Activated CD4-positive, alpha-beta memory T cell treated with anti-CD3 and anti-CD28 coated beads for 36 hours (primary cell): ENCODE measurements at regions not wholly inside any gene's neighbourhood (a gene's known extent, or its start where the extent isn't known, plus 50 kb on each side); places are given as distances from the start of the nearest gene placed in this dataset.

ENCODE experiments used
- CTCF ChIA-PET: fragments of 350-600 bp; sonication (Branson Sonifier 250); formaldehyde crosslinking; loops from one replicate; lab custom pipeline; 2021; ENCODE audit warnings: antibody characterized with exemption, inconsistent platforms; lab: Charles Lee
- POLR2A ChIA-PET: fragments of 350-600 bp; sonication (Branson Sonifier 250); formaldehyde crosslinking; loops from one replicate; lab custom pipeline; 2021; ENCODE audit warnings: antibody characterized with exemption; lab: Charles Lee
- DNase-seq: peaks from one replicate; pipeline ENCODE4 v3.0.0-alpha.2; 2020
- H3K27ac Mint-ChIP-seq: one replicate; pipeline ENCODE4 v1.8.0; 2021; ENCODE audit warnings: mixed read lengths
- H3K27me3 Mint-ChIP-seq: one replicate; pipeline ENCODE4 v1.8.0; 2021; ENCODE audit warnings: mixed read lengths
- H3K36me3 Mint-ChIP-seq: one replicate; pipeline ENCODE4 v1.8.0; 2021; ENCODE audit warnings: mixed read lengths
- H3K4me1 Mint-ChIP-seq: one replicate; pipeline ENCODE4 v1.8.0; 2021; ENCODE audit warnings: low read depth, mixed read lengths
- H3K4me3 Mint-ChIP-seq: one replicate; pipeline ENCODE4 v1.8.0; 2021; ENCODE audit warnings: mild to moderate bottlenecking, mixed read lengths
- H3K9me3 Mint-ChIP-seq: one replicate; pipeline ENCODE4 v1.8.0; 2021; ENCODE audit warnings: mixed read lengths
- intact Hi-C: fragments of 100-400 bp; cut with micrococcal nuclease; formaldehyde crosslinking; loops from one replicate; pipeline ENCODE4 v1.15.1; 2023

- Mint-ChIP-seq H3K36me3 (no peaks in the 10 kb centered on the region), H3K27me3 (peaks cover 11% of the 10 kb centered on the region), H3K9me3 (no peaks in the 10 kb centered on the region), H3K27ac (no peak overlapping the region), H3K4me3 (no peak overlapping the region), H3K4me1 (peaks cover 24% of the 10 kb centered on the region)
- POLR2A ChIA-PET = no interaction called here
- intact Hi-C loops = no loop called here
- DNase-seq = no peak
- CTCF ChIA-PET = no interaction called here
These were observed 325.4 kb upstream of the PRDM1 start for GRCh38 chr6:105760746-105761145.

- Mint-ChIP-seq H3K9me3 (no peaks in the 10 kb centered on the region), H3K4me3 (no peak overlapping the region), H3K4me1 (peaks cover 28% of the 10 kb centered on the region), H3K27me3 (peaks cover 10% of the 10 kb centered on the region), H3K36me3 (no peaks in the 10 kb centered on the region), H3K27ac (no peak overlapping the region)
- DNase-seq = no peak
- CTCF ChIA-PET = no interaction called here
- intact Hi-C loops = no loop called here
- POLR2A ChIA-PET = no interaction called here
These were observed 326.2 kb upstream of the PRDM1 start for GRCh38 chr6:105759946-105760345.

DNA sequence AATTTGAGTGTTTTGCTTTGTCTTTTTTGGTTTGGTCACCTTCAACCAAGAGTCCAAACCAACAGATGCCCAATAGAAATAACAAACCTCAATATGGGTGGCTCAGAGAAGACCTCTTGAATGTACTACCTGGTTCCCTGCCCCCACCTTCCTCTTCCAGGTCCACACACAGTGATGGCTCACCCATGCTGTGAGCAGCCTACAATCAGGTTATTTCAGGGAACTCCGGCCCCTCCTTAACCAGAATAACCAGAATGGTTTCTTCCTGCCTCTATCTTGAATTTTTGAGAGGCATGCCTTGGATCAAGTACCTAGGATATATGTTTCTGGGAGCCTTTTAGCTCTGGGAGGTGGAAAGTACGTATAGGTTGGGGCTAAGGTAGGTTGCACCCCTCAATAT is 327.1 kb upstream of the PRDM1 start:
- H3K27ac Mint-ChIP-seq = no peak overlapping the region
- peaks cover 28% of the 10 kb centered on the region for H3K4me1 Mint-ChIP-seq
- peaks cover 10% of the 10 kb centered on the region for H3K27me3 Mint-ChIP-seq
- H3K4me3 Mint-ChIP-seq = no peak overlapping the region
- CTCF ChIA-PET = no interaction called here
- no peak for DNase-seq
- H3K9me3 Mint-ChIP-seq = no peaks in the 10 kb centered on the region
- no peaks in the 10 kb centered on the region for H3K36me3 Mint-ChIP-seq
- intact Hi-C loops = no loop called here
- POLR2A ChIA-PET = interaction anchor here (1.2 kb wide), 1 partner anchor 114 kb away, joined by 3 read pairs; no protein-coding TSS in a partner anchor

- no peak overlapping the region for H3K27ac Mint-ChIP-seq
- no peaks in the 10 kb centered on the region for H3K9me3 Mint-ChIP-seq
- POLR2A ChIA-PET = interaction anchor here (1.2 kb wide), 1 partner anchor 116 kb away, joined by 3 read pairs; no protein-coding TSS in a partner anchor
- no peak overlapping the region for H3K4me3 Mint-ChIP-seq
- peaks cover 28% of the 10 kb centered on the region for H3K4me1 Mint-ChIP-seq
- peaks cover 8% of the 10 kb centered on the region for H3K27me3 Mint-ChIP-seq
- intact Hi-C loops = loop anchor here (2.0 kb wide), 1 partner anchor 143 kb away; no protein-coding TSS in a partner anchor
- CTCF ChIA-PET = no interaction called here
- H3K36me3 Mint-ChIP-seq = no peaks in the 10 kb centered on the region
- peak; percentile 30 for DNase-seq
These were observed 328.5 kb upstream of the PRDM1 start for GRCh38 chr6:105757512-105758200.

DNA sequence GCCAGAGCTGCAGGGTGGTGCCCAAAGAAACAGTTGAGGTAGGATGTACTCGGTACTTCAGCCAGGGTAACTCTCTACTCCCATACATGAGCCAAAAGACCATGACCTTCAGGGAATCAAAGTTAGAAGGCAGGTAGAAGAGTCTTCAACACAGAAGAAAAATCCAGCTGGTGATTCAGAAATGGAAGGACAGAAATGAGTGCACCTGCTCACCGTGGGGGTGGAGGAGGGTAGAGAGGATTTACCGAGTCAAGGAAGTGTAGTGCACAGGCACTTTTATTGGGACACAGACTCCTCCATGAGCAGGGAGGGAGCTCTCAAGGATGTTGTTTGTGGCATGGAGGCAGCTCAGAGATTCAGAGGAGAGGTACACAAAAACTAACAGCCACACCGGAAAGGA is 330.3 kb upstream of the PRDM1 start:
- intact Hi-C loops = loop anchor here (2.0 kb wide), 1 partner anchor 145 kb away; no protein-coding TSS in a partner anchor
- no peak overlapping the region for H3K27ac Mint-ChIP-seq
- peaks cover 28% of the 10 kb centered on the region for H3K4me1 Mint-ChIP-seq
- no peaks in the 10 kb centered on the region for H3K9me3 Mint-ChIP-seq
- no peak overlapping the region for H3K4me3 Mint-ChIP-seq
- DNase-seq = peak; percentile 41
- ChIA-PET POLR2A (no interaction called here), CTCF (no interaction called here)
- peaks cover 12% of the 10 kb centered on the region for H3K27me3 Mint-ChIP-seq
- H3K36me3 Mint-ChIP-seq = no peaks in the 10 kb centered on the region

- Mint-ChIP-seq H3K27me3 (peaks cover 12% of the 10 kb centered on the region), H3K36me3 (no peaks in the 10 kb centered on the region), H3K4me1 (peaks cover 24% of the 10 kb centered on the region), H3K27ac (no peak overlapping the region), H3K9me3 (no peaks in the 10 kb centered on the region), H3K4me3 (no peak overlapping the region)
- CTCF ChIA-PET = no interaction called here
- intact Hi-C loops = no loop called here
- POLR2A ChIA-PET = no interaction called here
- DNase-seq = no peak
These were observed 332.4 kb upstream of the PRDM1 start for GRCh38 chr6:105753620-105754211.

DNA sequence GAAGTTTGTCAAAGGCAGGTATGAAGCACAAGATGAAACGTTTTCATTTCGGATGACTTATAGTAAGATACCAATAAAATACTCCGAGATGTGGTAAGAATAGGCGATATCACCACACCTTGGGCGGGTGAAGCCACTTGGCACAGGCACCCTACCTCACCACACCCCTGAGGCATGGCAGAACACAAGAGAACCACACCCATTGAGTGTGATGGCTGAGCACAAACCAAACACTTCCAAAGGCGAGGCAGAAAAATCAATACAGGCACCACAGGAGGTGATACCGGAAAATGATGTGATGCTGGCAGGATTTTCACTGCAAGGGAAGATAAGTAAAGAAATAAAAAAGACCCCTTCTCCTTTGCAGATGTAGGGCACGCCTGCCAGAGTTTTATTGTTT is 332.9 kb upstream of the PRDM1 start:
- no peak for DNase-seq
- Mint-ChIP-seq H3K4me3 (no peak overlapping the region), H3K27ac (no peak overlapping the region), H3K27me3 (peaks cover 12% of the 10 kb centered on the region), H3K36me3 (no peaks in the 10 kb centered on the region), H3K4me1 (peaks cover 24% of the 10 kb centered on the region), H3K9me3 (no peaks in the 10 kb centered on the region)
- ChIA-PET POLR2A (no interaction called here), CTCF (interaction anchor here (0.6 kb wide), 1 partner anchor 269 kb away, joined by 3 read pairs; no protein-coding TSS in a partner anchor)
- intact Hi-C loops = no loop called here

- DNase-seq = no peak
- Mint-ChIP-seq H3K9me3 (no peaks in the 10 kb centered on the region), H3K27me3 (peaks cover 7% of the 10 kb centered on the region), H3K4me3 (no peak overlapping the region), H3K4me1 (peaks cover 14% of the 10 kb centered on the region), H3K36me3 (no peaks in the 10 kb centered on the region), H3K27ac (no peak overlapping the region)
- intact Hi-C loops = no loop called here
- ChIA-PET CTCF (interaction anchor here (0.6 kb wide), 1 partner anchor 297 kb away, joined by 4 read pairs; no protein-coding TSS in a partner anchor), POLR2A (no interaction called here)
These were observed 336.0 kb upstream of the PRDM1 start for GRCh38 chr6:105750089-105750488.

GRCh38 chr6:105748737-105749161 is 337.4 kb upstream of the PRDM1 start:
- no peaks in the 10 kb centered on the region for H3K36me3 Mint-ChIP-seq
- intact Hi-C loops = loop anchor here (5.0 kb wide), 1 partner anchor 244 kb away; no protein-coding TSS in a partner anchor
- H3K4me3 Mint-ChIP-seq = no peak overlapping the region
- CTCF ChIA-PET = no interaction called here
- POLR2A ChIA-PET = no interaction called here
- no peak overlapping the region for H3K27ac Mint-ChIP-seq
- peaks cover 19% of the 10 kb centered on the region for H3K4me1 Mint-ChIP-seq
- no peaks in the 10 kb centered on the region for H3K9me3 Mint-ChIP-seq
- DNase-seq = peak; percentile 11
- peaks cover 11% of the 10 kb centered on the region for H3K27me3 Mint-ChIP-seq

DNA sequence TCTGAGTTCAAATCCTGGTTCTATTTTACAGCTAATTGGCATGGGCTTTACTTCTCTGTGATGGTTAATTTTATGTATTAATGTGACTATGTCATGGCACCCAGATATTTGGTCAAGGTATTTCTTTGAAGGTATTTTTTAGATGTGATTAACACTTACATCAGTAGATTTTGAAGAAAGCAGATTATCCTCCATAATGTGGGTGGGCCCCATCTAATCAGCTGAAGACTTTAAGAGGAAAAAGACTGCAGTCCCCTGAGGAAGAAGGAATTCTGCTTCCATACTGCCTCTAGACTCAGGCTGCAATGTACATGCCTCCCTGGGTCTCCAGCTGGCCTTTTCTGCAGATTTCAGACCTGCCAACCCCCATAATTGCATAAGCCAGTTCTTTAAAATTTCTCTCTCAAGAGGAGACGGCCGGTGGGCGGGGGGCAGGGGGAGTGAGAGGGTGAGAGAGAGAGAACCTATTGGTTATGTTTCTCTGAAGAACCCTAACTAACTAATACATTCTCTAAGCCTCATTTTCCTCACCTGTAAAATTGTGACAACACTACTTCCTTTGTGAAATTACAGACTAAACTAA is 338.2 kb upstream of the PRDM1 start:
- intact Hi-C loops = loop anchor here (5.0 kb wide), 1 partner anchor 244 kb away; no protein-coding TSS in a partner anchor
- Mint-ChIP-seq H3K27ac (no peak overlapping the region), H3K9me3 (no peaks in the 10 kb centered on the region), H3K4me3 (no peak overlapping the region), H3K27me3 (peaks cover 11% of the 10 kb centered on the region), H3K36me3 (no peaks in the 10 kb centered on the region), H3K4me1 (peaks cover 19% of the 10 kb centered on the region)
- CTCF ChIA-PET = no interaction called here
- POLR2A ChIA-PET = no interaction called here
- no peak for DNase-seq

DNA sequence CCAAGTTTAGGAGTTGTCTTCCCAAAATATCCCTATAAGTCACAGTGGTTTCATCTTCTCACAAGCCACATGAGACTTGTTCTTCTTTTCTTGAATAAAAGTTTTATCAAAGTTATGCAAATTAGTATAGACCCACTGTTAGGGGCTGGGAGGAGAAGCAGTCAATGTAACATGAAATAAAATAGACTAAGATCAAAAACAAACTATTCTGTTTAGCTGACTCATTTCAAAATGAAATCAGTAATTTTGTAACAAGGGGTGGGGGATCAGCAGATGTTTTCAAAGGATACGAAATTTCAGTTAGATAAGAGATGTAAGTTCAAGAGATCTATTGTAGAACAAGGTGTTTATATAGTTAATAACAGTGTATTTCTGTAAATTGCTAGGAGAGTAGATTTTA is 339.6 kb upstream of the PRDM1 start:
- CTCF ChIA-PET = interaction anchor here (1.4 kb wide), 1 partner anchor 315 kb away, joined by 3 read pairs; no protein-coding TSS in a partner anchor
- intact Hi-C loops = loop anchor here (5.0 kb wide), 1 partner anchor 246 kb away; no protein-coding TSS in a partner anchor
- POLR2A ChIA-PET = no interaction called here

DNA sequence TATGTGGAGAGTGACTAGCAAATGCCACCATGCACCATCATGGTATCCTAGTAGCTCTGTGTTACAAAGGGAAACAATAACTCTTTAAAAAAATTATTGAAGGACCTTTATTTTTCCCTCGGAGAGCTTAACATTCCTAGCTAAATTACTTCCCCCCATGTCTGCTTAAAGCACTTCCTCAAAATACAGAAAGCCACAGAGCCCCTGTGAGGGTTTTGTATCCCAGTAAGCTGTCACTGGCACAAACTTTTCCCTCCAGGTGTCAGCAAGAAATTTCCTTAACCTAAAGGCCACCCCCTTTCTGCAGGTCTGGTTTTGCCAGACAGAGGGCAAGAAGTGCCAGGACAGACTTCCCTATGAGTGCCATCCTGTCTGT is 340.0 kb upstream of the PRDM1 start:
- Mint-ChIP-seq H3K27me3 (peaks cover 8% of the 10 kb centered on the region), H3K36me3 (no peaks in the 10 kb centered on the region), H3K4me1 (peaks cover 19% of the 10 kb centered on the region), H3K27ac (no peak overlapping the region), H3K4me3 (no peak overlapping the region), H3K9me3 (no peaks in the 10 kb centered on the region)
- CTCF ChIA-PET = interaction anchor here (1.4 kb wide), 1 partner anchor 314 kb away, joined by 3 read pairs; no protein-coding TSS in a partner anchor
- intact Hi-C loops = loop anchor here (5.0 kb wide), 1 partner anchor 246 kb away; no protein-coding TSS in a partner anchor
- POLR2A ChIA-PET = no interaction called here
- no peak for DNase-seq

More for the DNA sequence above, 339.6 kb upstream of the PRDM1 start:
- no peak for DNase-seq
- peaks cover 19% of the 10 kb centered on the region for H3K4me1 Mint-ChIP-seq
- no peaks in the 10 kb centered on the region for H3K36me3 Mint-ChIP-seq
- no peak overlapping the region for H3K27ac Mint-ChIP-seq
- peaks cover 7% of the 10 kb centered on the region for H3K27me3 Mint-ChIP-seq
- no peaks in the 10 kb centered on the region for H3K9me3 Mint-ChIP-seq
- no peak overlapping the region for H3K4me3 Mint-ChIP-seq
